Activated B cell treated with CpG ODN at 0.5 μM for 24 hours (primary cell): ENCODE measurements at regions not wholly inside any gene's neighbourhood (a gene's known extent, or its start where the extent isn't known, plus 50 kb on each side); places are given as distances from the start of the nearest gene placed in this dataset.

ENCODE experiments used
- ATAC-seq: fragments of 200-7000 bp; cut with Tn5 transposase; one replicate; pipeline ENCODE4 v1.10.0; 2021; ENCODE audit warnings: low read depth, mild to moderate bottlenecking, moderate library complexity
- CTCF ChIA-PET: fragments of 350-600 bp; sonication (Branson Sonifier 250); formaldehyde crosslinking; loops from one replicate; lab custom pipeline; 2021; ENCODE audit warnings: antibody characterized with exemption; lab: Charles Lee
- POLR2A ChIA-PET: fragments of 350-600 bp; sonication (Branson Sonifier 250); formaldehyde crosslinking; loops from one replicate; lab custom pipeline; 2021; ENCODE audit warnings: antibody characterized with exemption; lab: Charles Lee
- DNase-seq: peaks from one replicate; pipeline ENCODE4 v3.0.0; 2022
- H3K27ac Mint-ChIP-seq: one replicate; pipeline ENCODE4 v1.8.0; 2020; ENCODE audit warnings: mixed read lengths
- H3K27me3 Mint-ChIP-seq: one replicate; pipeline ENCODE4 v1.8.0; 2021; ENCODE audit warnings: mixed read lengths
- H3K36me3 Mint-ChIP-seq: one replicate; pipeline ENCODE4 v1.8.0; 2021; ENCODE audit warnings: low read depth, mixed read lengths
- H3K4me1 Mint-ChIP-seq: one replicate; pipeline ENCODE4 v1.8.0; 2021; ENCODE audit warnings: mixed read lengths
- H3K4me3 Mint-ChIP-seq: one replicate; pipeline ENCODE4 v1.8.0; 2020; ENCODE audit warnings: mild to moderate bottlenecking, mixed read lengths
- H3K9me3 Mint-ChIP-seq: one replicate; pipeline ENCODE4 v1.8.0; 2020; ENCODE audit warnings: mixed read lengths
- CTCF ChIP-seq: fragments of 200-600 bp; IDR thresholded peaks from one replicate; pipeline ENCODE4 v1.8.0; 2022; ENCODE audit warnings: antibody characterized with exemption, mild to moderate bottlenecking
- intact Hi-C: fragments of 100-400 bp; cut with micrococcal nuclease; formaldehyde crosslinking; loops from one replicate; pipeline ENCODE4 v1.15.1; 2024

GRCh38 chrY:8335299-8335835 is 1001.9 kb upstream of the TSPY4 start:
- no peak for TF ChIP-seq CTCF
- Mint-ChIP-seq H3K4me1 (no peaks in the 10 kb centered on the region), H3K9me3 (no peaks in the 10 kb centered on the region), H3K27me3 (no peaks in the 10 kb centered on the region), H3K4me3 (no peak overlapping the region), H3K27ac (no peak overlapping the region), H3K36me3 (no peaks in the 10 kb centered on the region)
- DNase-seq (no peak), ATAC-seq (no peak)
- ChIA-PET POLR2A (no interaction called here), CTCF (no interaction called here)
- intact Hi-C loops: no loop called here

GRCh38 chrY:8336112-8336774 is 1001.0 kb upstream of the TSPY4 start:
- ChIA-PET POLR2A (no interaction called here), CTCF (no interaction called here)
- intact Hi-C loops: no loop called here
- Mint-ChIP-seq H3K36me3 (no peaks in the 10 kb centered on the region), H3K9me3 (no peaks in the 10 kb centered on the region), H3K4me1 (no peaks in the 10 kb centered on the region), H3K4me3 (no peak overlapping the region), H3K27ac (no peak overlapping the region), H3K27me3 (no peaks in the 10 kb centered on the region)
- ATAC-seq (no peak), DNase-seq (no peak)
- no peak for TF ChIP-seq CTCF

GRCh38 chrY:8341000-8341399 is 996.3 kb upstream of the TSPY4 start:
- intact Hi-C loops: no loop called here
- Mint-ChIP-seq H3K9me3 (no peaks in the 10 kb centered on the region), H3K27me3 (no peaks in the 10 kb centered on the region), H3K36me3 (no peaks in the 10 kb centered on the region), H3K27ac (no peak overlapping the region), H3K4me3 (no peak overlapping the region), H3K4me1 (no peaks in the 10 kb centered on the region)
- POLR2A ChIA-PET: no interaction called here
- DNase-seq (no peak), ATAC-seq (no peak)
- TF ChIP-seq CTCF: no peak
- CTCF ChIA-PET: no interaction called here

GRCh38 chrY:8342173-8342572 is 995.1 kb upstream of the TSPY4 start:
- TF ChIP-seq CTCF: no peak
- POLR2A ChIA-PET: no interaction called here
- intact Hi-C loops: no loop called here
- no peak for DNase-seq
- Mint-ChIP-seq H3K27me3 (no peaks in the 10 kb centered on the region), H3K27ac (no peak overlapping the region), H3K4me3 (no peak overlapping the region), H3K9me3 (no peaks in the 10 kb centered on the region), H3K4me1 (no peaks in the 10 kb centered on the region), H3K36me3 (no peaks in the 10 kb centered on the region)
- CTCF ChIA-PET: no interaction called here
- no peak for ATAC-seq

GRCh38 chrY:8351241-8351640 is 986.0 kb upstream of the TSPY4 start:
- intact Hi-C loops: no loop called here
- Mint-ChIP-seq H3K4me3 (no peak overlapping the region), H3K4me1 (no peaks in the 10 kb centered on the region), H3K9me3 (peaks cover 3% of the 10 kb centered on the region), H3K27ac (no peak overlapping the region), H3K27me3 (no peaks in the 10 kb centered on the region), H3K36me3 (no peaks in the 10 kb centered on the region)
- CTCF ChIA-PET: no interaction called here
- POLR2A ChIA-PET: no interaction called here
- DNase-seq: no peak
- ATAC-seq: no peak
- no peak for TF ChIP-seq CTCF
